Left lung (tissue), 4 donors: ENCODE measurements at regions not wholly inside any gene's neighbourhood (a gene's known extent, or its start where the extent isn't known, plus 50 kb on each side); places are given as distances from the start of the nearest gene placed in this dataset.

ENCODE experiments used
- ATAC-seq: fragments of 200-7000 bp; cut with Tn5 transposase; one replicate; pipeline ENCODE4 v1.9.1; 2020; ENCODE audit warnings: moderate library complexity
- DNase-seq, 4 donors: peaks; one replicate each; pipeline ENCODE4 v3.0.0-alpha.2; 2013 to 2020
- H3K27ac ChIP-seq, 2 donors: fragments of 200-600 bp; sonication (generic) in 1 of 2; one replicate each; pipeline versions ENCODE4 v1.5.0 to v1.8.0; 2020 to 2021
- H3K27me3 ChIP-seq, 2 donors: fragments of 200-600 bp; sonication (generic) in 1 of 2; one replicate each; pipeline versions ENCODE4 v1.5.0 to v1.8.0; 2020 to 2021
- H3K36me3 ChIP-seq, 2 donors: fragments of 200-600 bp; sonication (generic) in 1 of 2; one replicate each; pipeline versions ENCODE4 v1.5.0 to v1.8.0; 2020 to 2021
- H3K4me1 ChIP-seq, 2 donors: fragments of 200-600 bp; one replicate each; pipeline ENCODE4 v1.8.0; 2021
- H3K4me3 ChIP-seq, 2 donors: fragments of 200-600 bp; sonication (generic) in 1 of 2; one replicate each; pipeline versions ENCODE4 v1.5.0 to v1.8.0; 2020 to 2021; ENCODE audit warnings: mild to moderate bottlenecking in 1 of 2
- H3K9me3 ChIP-seq, 2 donors: fragments of 200-600 bp; sonication (generic) in 1 of 2; one replicate each; pipeline versions ENCODE4 v1.5.0 to v1.8.0; 2020 to 2021
- CTCF ChIP-seq, 2 donors: fragments of 200-600 bp; sonication (generic) in 1 of 2; IDR thresholded peaks; one replicate each; pipeline versions ENCODE4 v1.5.0 to v1.8.0; 2021; ENCODE audit warnings: antibody characterized with exemption in 2 of 2
- intact Hi-C, 2 donors: fragments of 100-400 bp; cut with DNase I; formaldehyde crosslinking; loops; one replicate each; pipeline versions ENCODE4 v1.11.2 to v1.14.2; 2022
- donor health status: DM: no; HTN: yes; CAD: no.
- donor health status: DM: no; HTN: no; CAD: no.

GRCh38 chr1:221849110-221849509 is 107.2 kb upstream of the DUSP10 start:
- no peak overlapping the region for H3K4me3 ChIP-seq
- H3K27me3 ChIP-seq = no peaks in the 10 kb centered on the region
- ATAC-seq = no peak
- DNase-seq = peak in 1 of 4 donors; percentile 33
- no peak for TF ChIP-seq CTCF (IDR thresholded peaks at IDR 0.05)
- H3K4me1 ChIP-seq = no peaks in the 10 kb centered on the region
- no peaks in the 10 kb centered on the region for H3K36me3 ChIP-seq
- no peaks in the 10 kb centered on the region for H3K9me3 ChIP-seq
- intact Hi-C loops = no loop called here
- no peak overlapping the region for H3K27ac ChIP-seq

- no peaks in the 10 kb centered on the region for H3K27me3 ChIP-seq
- no peak overlapping the region for H3K4me3 ChIP-seq
- no peak for TF ChIP-seq CTCF (IDR thresholded peaks at IDR 0.05)
- DNase-seq (no peak), ATAC-seq (no peak)
- no peak overlapping the region for H3K27ac ChIP-seq
- no peaks in the 10 kb centered on the region for H3K4me1 ChIP-seq
- no peaks in the 10 kb centered on the region for H3K9me3 ChIP-seq
- H3K36me3 ChIP-seq = no peaks in the 10 kb centered on the region
- intact Hi-C loops = no loop called here
Observed at GRCh38 chr1:221847676-221848075, 105.8 kb upstream of the DUSP10 start.

- no peak for TF ChIP-seq CTCF (IDR thresholded peaks at IDR 0.05)
- intact Hi-C loops = no loop called here
- Histone ChIP-seq H3K36me3 (no peaks in the 10 kb centered on the region), H3K9me3 (no peaks in the 10 kb centered on the region), H3K4me3 (no peak overlapping the region), H3K27ac (no peak overlapping the region), H3K27me3 (no peaks in the 10 kb centered on the region), H3K4me1 (peaks cover 0 to 9% of the 10 kb centered on the region in 2 donors)
- DNase-seq = peak in 1 of 4 donors; percentile 44
- peak; percentile 73 for ATAC-seq
Observed at GRCh38 chr1:221845650-221846371, 103.9 kb upstream of the DUSP10 start.

- H3K9me3 ChIP-seq = no peaks in the 10 kb centered on the region
- no peak overlapping the region for H3K4me3 ChIP-seq
- H3K27ac ChIP-seq = no peak overlapping the region
- peaks cover 0 to 10% of the 10 kb centered on the region in 2 donors for H3K4me1 ChIP-seq
- no peaks in the 10 kb centered on the region for H3K27me3 ChIP-seq
- ATAC-seq (no peak), DNase-seq (no peak)
- no peaks in the 10 kb centered on the region for H3K36me3 ChIP-seq
- no peak for TF ChIP-seq CTCF (IDR thresholded peaks at IDR 0.05)
- intact Hi-C loops = no loop called here
Observed at GRCh38 chr1:221841983-221842335, 100.1 kb upstream of the DUSP10 start.

GRCh38 chr1:221841251-221841982 is 99.5 kb upstream of the DUSP10 start:
- DNase-seq (peak in 2 of 4 donors; percentile 53 to 60), ATAC-seq (no peak)
- Histone ChIP-seq H3K27me3 (no peaks in the 10 kb centered on the region), H3K4me1 (peaks cover 0 to 10% of the 10 kb centered on the region in 2 donors), H3K27ac (no peak overlapping the region), H3K4me3 (no peak overlapping the region), H3K36me3 (no peaks in the 10 kb centered on the region), H3K9me3 (no peaks in the 10 kb centered on the region)
- TF ChIP-seq CTCF (IDR thresholded peaks at IDR 0.05) = no peak
- intact Hi-C loops = no loop called here
